ENCODE measurements at regions not wholly inside any gene's neighbourhood (a gene's known extent, or its start where the extent isn't known, plus 50 kb on each side); places are given as distances from the start of the nearest gene placed in this dataset.

- TF ChIP-seq CTCF (IDR thresholded peaks at IDR 0.05 in 4 of 5, conservative IDR thresholded peaks at IDR 0.05 in 1 of 5) (no peak), POLR2A (IDR thresholded peaks at IDR 0.05) (no peak)
Observed at GRCh38 chr11:98728421-98728820, 292.3 kb upstream of the CNTN5 start.

Measured in gastrocnemius medialis (tissue), 4 donors.